ENCODE measurements at regions not wholly inside any gene's neighbourhood (a gene's known extent, or its start where the extent isn't known, plus 50 kb on each side); places are given as distances from the start of the nearest gene placed in this dataset.
"Not testable (repeated sequence)": the region's sequence is repeated elsewhere in the genome, so short reads cannot be mapped to it uniquely, and the experiment has no call there.

DNA sequence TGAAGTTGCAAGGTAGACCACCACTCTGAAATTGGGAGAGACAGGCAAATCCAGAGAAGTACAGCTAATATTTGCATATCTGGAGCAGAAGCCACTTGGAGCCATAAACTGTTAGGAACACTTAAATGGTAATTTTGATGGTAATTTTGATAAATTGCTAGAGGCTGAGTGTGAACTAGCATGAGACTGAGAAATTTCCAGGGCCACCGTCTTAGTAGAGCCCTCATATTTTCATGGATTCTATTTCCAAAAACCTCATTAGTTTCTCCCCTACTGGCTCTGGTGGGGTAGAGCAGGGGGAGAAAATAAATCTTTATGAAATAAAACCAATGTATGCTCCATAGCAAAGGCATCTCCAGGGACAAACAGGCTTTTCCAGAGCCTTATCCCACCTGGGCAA is 429.4 kb upstream of the DIPK2B start:
- DNase-seq, result no peak

DNA sequence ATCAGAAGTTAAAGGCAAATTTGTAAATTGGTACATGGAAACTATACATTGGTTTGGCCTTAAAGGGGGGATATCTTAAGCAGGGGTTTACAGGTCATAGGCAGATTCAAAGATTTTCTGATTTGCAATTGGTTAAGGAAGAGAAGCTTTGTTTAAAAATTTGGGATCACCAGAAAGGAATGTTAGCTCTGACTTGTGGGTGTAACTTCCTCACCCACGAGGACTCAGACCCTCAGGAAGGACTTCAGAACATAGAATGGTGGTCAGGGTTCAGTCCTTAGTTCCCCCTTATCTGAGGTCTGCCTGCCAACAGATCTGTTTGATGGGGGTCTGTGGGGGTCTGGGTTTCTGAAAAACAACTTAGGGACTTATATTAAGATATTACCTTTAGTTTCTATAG is 427.4 kb upstream of the DIPK2B start:
- no peak for DNase-seq

DNA sequence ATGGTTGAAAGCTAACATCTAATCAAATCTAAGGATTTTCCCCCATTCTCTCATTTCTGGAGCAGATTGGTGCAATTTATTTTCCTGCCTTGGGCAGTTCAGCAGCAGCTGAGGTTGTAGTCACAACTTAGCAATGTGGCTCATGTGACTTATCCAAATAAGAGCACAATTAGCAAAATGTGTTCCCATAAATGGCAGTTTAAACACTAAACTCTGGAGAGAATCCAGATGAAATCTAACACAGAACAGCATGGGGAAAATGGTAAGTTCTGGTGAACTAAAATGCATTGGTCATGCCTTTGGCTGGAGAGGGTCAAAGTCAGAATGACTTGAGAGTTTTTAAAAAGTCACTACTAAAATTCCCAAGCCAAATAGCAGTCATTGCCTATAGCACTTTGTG is 422.6 kb upstream of the DIPK2B start:
- no peak for DNase-seq

DNA sequence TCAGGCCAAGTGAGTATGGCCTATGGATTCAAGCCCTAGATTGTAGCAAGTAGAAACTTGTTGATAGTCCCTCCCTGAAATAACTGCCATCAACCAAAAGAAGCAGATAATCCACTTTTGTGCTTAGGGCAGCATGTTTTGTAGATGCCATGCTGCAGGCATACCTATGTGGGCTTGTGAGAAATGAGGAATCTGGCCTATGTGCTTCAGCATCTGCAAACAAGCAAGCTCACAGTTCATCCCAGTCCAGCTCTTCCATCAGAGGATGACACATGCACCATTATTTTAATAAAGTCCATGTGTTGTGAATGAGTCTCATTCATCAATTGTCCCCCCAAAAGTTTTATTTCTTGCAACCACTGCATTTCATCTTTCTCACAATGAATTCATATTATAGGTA is 421.9 kb upstream of the DIPK2B start:
- no peak for DNase-seq

DNA sequence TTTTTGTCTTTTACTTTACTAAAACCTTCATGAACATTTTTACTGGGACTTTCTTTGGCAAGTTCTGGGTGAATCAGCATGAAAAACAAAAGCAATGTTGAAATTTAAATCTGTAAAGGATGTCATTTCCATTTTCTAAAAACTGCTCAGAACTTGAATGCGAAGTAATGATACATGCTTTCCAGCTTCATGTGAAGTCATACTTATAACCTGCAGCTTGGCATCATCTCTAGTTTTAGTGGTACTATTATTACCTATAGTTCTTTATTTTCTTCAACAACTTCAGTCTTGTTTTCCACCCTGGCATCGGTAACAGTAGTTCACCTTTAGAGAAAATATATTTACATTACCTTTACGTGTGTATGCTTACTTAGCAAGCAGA is 421.4 kb upstream of the DIPK2B start:
- DNase-seq, result no peak

DNA sequence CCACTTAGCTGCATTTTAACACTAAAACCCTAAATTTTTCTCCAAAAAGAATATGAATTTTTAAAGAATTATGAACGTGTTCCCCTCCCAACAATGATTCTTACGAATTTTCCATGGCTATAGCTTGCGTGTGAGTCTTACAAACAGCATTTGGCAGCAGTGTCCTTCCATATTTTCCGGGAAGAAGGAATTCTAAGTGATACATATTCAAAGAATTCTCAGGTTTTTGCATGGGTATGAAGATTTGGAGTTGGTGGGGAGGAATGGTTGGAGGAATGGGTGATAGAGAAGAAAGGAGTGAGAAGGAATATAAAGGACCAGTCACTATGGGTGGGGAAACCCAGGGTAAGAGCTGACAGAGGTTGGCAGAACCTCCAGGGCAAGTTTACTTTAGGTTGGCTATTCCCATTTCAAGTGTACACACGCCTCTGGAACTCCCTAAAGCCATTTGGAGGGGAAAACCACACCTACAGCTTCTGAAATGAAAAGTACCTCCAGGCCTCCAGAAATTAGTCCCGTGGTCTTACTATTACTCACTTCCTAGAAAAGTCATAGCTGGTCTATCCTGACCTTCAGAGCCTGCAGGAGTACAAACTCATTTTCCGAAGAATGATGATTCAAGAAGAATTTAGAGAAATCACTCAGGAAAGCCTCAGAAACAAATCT is 420.8 kb upstream of the DIPK2B start:
- no peak for DNase-seq

DNA sequence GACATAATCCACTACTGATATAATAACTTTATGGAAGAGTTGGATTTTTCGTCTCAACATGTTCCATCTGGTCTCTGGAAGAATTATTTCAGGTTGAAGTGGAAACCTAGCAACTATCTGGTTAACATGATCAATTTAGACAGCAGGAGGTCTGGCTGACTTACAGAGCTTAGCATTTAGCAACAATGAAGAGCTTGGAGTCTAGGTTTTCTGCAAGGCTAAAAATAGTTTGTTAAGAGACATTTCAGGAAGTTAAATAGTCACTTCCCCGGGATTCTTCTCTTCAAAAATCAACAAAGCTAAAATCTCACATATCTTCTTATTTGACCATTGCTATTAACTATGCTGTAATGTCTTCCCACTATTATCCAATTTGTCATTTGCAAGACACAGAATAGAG is 418.6 kb upstream of the DIPK2B start:
- no peak for DNase-seq

DNA sequence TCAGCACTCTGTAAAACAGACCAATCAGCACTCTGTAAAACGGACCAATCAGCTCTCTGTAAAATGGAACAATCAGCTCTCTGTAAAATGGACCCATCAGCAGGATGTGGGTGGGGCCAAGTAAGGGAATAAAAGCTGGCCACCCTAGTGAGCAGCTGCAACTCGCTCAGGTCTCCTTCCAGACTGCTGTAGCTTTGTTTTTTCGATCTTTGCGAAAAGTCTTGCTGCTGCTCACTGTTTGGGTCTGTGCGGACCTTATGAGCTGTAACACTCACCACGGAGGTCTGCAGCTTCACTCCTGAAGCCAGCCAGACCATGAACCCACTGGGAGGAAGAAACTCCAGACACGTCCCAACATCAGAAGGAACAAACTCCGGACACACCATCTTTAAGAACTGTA is 414.9 kb upstream of the DIPK2B start:
- not testable (repeated sequence) for DNase-seq

DNA sequence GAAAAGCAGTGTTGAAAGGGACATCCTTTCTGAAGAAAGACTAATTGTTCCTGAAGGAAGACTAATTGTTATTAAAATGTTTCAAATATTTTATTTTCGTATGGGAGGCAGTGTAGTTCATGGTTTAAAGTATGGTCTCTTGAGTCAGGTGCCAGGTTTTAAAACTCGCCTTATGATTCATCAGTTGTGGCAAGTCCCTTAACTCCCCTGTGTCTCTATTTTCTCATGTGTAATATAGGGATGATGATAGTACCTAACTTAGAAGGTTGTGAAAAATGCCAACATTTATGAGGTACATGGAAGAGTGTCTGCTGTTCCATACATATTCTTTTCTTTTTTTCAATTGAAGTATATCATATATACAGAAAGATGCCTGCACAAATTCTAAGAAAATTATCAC is 414.2 kb upstream of the DIPK2B start:
- DNase-seq, result no peak

DNA sequence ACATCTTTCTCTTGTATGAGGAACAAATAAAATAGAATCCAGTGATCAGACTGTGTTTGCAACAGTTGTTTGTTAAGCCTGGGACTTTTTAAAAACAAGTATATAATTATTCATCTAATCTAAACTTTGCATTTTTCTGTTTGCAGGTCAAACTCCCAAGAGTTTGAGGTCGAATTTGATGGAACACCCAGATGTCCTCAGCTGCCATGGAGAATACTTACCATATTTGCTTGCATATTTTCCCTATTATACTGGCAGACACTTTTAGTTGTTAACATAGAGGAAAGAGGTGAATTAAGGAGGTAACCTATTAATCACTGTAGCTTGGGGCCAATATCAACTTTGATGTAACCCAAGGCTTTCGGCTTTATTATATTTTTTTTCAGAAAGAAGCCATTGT is 401.5 kb upstream of the DIPK2B start:
- no peak for DNase-seq

DNA sequence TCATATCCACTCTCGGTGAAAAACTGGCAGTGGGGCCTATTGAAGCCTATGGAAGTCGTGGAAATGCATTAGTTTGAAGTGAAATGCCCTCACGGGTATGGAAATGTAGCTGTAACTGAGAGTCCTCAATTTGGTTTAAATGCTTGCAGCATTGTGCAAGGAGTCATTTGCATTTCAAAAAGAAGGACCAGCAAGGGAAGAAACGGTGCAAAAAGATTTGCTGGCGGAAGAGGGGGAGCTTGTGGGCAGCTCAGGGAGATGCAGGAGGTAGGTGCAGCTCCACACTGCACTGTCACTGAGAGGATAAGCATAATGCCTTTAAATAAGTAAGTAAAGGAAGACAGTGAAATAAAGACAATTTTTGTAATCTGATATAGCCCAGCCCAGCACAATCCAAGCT is 400.4 kb upstream of the DIPK2B start:
- DNase-seq, result no peak

DNA sequence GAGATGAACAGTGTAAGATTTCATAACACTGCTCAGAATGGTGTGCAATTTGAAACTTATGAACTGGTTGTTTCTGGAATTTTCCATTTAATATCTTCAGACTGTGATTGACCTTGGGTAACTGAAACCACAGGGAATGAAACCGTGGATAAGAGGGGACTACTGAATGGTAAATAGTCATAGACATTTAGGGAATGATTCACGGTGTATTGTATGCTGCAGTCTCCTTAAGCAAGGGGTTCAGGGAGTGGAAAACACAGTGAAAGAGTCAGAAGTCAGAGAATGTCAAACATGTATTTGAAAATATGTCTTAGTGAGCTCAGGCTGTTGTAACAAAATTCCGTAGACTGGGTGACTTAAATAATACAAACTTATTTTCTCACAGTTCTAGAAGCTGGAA is 398.2 kb upstream of the DIPK2B start:
- DNase-seq, result no peak

DNA sequence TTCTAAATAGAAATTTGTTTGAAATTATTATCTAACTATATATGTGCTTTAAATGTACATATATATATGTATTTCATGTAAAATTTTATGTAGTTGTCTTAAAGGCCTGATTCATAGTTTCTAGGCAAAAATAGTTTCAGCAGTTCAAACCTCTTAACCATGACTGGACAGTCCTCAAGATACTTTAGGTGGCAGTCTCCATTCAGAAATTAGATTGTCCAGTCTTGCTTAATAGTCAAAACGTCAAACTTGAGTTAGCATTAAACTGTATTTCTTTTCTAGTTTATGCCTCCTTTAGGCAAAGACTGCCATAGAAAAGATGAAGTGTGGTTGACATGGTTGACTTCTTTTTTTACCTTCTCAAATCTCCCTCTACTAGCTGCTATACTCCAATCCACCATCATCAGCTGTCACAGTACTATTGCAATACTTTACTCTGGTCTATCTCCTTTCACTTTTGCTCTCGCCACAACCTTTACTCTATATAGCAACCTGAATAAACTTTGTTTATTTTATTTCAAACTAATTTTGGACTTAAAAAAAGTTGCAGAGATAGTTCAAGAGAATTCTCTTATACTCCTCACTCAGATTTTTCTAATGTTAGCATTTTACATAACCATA is 395.6 kb upstream of the DIPK2B start:
- no peak for DNase-seq

DNA sequence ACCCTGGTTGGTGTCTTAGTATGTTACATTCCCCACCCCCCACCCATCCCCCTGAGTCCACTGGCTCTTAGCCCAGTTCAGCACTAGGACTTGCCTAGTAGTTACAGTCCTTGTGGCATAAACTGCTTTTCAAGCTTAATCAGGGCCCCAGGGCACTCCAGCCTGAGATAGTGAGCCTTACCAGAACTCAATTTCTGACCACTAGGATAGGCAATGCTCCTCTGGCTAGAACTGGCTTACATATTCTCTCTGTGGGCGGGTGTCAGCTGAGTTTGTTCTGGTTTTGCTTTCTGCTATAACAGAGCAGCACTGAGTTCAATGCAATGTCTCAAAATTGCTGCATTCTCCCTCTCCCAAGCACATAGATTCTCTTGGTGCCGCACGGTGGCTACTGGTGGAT is 391.4 kb upstream of the DIPK2B start:
- no peak for DNase-seq

DNA sequence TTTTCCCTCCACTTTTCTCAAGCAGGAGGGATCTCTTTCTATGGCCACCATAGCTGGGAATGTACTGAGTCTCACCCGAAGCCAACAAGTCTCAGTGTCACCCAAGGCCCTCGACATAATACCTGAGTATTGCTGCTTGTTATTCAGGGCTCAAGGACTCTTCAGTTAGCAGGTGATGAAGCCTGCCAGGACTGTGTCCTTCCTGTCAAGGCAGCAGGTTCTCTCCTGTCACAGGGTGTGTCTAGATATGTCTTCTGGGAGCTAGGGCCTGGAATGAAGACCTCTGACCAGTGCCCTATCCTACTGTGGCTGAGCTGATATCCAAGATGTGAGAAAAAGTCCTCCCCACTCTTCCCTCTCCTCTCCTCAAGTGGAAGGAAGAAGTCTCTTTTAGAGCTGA is 391.0 kb upstream of the DIPK2B start:
- DNase-seq, result no peak

DNA sequence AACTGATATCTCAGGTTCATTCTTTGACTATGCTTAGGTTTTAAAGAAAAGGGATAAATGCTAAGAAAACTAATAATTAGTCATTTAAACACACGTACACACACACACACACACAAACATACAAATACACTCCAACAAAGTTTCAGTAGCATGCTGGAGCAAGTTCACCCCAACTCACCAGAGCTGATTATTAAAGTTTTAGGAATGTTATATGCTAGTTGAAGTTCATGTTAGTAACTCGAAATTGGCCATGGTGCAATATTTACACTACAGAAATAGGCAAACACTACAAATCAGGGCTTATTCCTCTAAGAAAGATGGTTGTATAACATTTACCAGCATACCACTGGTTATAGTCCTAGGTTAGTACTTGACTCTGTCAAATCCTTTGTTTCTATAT is 384.0 kb upstream of the DIPK2B start:
- DNase-seq, result no peak

DNA sequence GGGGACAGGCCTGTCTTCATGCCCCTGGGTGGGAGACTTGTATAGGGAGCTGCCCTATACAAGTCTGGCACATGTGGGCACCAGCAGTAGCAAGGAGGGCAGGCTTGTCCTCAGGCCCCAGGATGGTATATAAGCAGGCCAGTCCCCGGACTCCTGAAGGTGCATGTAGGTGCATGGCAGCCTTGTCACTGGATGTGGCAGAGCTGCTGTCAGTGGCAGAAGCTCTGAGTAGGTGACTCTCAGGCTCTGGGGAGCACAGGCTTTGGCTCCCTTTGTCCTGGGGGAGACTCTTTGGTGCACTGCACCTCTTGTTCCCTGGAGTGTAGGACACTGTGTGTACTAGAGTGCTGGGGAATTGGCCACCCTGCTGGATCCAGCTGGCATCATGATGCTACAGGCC is 376.7 kb upstream of the DIPK2B start:
- DNase-seq, result no peak

DNA sequence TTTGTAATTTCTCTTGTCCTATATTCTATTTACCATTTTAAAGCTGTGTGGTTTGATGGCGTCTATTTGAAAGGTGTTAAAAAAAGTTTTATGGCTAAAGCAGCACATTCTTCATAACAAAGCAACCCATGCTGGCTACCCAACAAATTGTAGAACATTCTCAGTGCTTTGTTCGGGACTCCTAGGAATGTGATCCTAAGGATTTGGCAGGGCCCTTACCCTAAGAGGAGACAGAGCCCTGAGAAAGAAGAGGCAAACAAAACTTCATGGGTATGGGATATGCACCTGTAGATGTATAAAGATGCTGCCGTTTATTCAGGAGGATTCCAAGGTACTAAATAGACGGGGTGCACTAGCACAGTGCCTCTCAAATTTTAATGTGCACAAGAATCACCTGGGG is 370.8 kb upstream of the DIPK2B start:
- no peak for DNase-seq

DNA sequence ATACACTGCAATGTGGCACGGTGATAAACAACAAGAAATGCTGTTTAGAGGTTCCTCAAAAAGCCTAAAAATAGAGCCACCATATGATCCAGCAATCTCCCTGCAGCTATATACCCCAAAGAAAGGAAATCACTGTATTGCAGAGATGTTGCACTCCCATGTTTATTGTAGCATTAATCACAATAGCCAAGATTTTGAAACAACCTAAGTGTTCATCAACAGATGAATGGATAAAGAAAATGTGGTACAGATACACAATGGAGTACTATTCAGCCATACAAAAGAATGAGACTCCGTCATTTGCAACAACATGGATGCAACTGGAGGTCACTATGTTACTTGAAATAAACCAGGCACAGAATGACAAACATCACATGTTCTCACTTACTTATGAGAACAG is 365.8 kb upstream of the DIPK2B start:
- DNase-seq, result no peak

DNA sequence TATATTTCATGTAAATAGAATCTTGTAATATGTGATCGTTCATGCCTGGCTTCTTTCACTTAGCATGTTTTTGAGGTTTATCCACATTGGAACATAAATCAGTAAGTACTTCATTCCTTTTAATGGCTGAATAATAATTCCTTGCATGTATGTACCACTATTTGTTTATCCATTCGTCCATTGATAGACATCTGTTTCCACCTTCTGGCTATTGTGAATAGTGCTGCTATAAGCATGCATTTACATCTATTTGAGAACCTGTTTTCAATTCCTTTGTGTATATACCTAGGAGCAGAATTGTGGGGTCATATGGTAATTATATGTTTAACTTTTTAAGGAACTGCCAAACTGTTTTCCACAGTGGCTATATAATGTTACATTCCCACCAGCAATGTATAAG is 356.7 kb upstream of the DIPK2B start:
- no peak for DNase-seq

DNA sequence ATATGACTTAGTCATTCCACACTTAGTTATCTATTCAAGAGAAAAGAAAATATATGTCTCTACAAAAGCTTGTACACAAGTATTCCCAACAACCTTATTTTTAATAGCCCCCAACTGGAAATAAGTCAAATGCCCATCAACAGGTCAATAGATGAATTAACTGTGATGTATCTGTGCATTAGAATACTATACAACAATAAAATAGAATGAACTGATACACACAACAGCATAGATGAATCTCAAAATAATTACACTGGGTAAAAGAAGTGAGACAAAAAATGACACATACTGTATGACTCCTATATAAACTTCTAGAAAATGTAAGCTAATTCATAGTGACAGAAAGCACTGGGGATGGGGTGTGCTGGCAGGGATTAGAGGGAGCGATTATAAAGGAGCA is 354.1 kb upstream of the DIPK2B start:
- no peak for DNase-seq

DNA sequence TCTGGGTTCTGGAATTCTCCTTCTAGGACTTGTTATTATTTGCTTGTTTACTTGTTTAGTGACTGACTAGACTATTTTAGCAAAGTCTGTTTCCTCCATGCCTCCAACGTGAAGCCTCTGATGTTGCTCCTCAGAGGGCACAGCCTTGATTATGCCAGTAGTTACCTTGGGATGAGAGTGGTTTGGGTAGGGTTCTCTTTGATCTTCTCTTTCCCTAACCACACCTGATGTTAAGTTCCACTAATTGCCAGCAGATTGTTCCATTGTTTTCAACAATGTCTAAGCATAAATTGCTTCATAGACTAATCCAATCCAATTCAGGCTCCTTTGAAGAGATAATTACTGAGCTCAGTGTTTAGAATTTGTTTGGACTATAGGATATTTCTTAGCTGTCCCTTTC is 352.7 kb upstream of the DIPK2B start:
- no peak for DNase-seq

DNA sequence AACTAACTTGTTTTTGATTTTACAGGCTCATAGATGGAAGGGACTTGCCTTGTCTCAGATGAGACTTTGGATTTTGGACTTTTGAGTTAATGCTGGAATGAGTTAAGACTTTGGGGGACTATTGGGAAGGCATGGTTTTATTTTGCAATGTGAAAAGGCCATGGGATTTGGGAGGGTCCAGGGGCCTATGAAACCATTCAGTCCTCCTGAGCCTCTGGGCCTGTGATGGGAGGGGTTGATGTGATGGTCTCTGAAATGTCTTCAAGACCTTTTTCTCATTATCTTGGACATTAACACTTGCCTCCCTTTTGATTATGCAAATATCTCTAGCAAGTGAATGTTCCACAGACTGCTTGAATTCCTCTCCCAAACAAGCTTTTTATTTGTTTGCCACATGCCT is 346.0 kb upstream of the DIPK2B start:
- DNase-seq, result not testable (repeated sequence)

DNA sequence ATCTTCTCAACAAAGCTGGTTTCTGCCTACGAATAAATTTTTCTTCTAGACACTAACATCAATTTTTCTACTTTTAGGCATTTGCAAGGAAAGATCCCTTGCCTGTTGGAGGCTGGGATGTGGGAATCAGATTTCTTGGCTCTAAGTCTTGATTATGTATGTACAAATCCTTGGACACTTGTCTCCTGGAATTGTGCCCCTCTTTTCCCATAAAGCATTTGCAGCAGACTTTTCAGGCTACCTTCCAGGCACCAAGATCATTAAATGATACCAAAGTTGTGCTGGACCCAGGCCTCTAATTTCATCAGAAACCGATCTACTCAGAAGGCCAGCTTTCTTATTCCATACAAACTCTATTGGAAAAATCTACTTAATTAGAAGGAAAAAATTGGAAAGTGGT is 339.5 kb upstream of the DIPK2B start:
- DNase-seq, result no peak

DNA sequence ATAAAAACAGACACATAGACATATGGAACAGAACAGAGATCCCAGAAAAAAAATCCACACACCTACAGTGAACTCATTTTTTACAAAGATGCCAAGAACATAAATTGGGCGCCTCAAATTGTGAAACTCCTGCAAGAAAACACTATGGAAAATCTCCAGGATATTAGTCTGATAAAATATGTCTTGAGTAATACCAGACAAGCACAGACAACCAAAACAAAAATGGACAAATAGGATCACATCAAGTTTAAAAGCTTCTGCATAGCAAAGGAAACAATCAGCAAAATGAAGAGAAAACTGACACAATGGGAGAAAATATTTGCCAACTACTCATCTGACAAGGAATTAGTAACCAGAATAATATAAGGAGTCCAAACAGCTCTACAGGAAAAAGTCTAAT is 337.3 kb upstream of the DIPK2B start:
- no peak for DNase-seq

DNA sequence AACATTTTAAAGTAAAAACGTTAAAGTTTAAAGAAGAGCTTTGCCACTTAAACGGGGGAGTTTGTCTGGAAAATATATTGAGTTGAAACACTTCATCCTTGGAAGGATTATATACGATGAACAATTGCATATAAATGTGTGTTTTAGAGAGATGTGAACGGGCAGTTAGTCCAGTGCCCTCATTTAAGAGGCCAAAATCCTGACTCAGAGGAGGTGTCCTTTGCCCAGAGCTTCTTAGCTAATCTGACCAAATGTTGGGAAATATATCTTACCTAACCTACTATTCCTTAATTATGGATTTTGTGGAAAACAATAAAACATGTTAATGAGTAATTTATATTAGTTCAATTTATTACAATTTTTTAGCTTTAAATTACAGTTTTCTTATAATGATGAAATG is 327.2 kb upstream of the DIPK2B start:
- no peak for DNase-seq

Data from CD4-positive, alpha-beta T cell treated with Interleukin-15 for 1 hour (primary cell).